Globus pallidus (tissue), 1 donor: ENCODE measurements at regions not wholly inside any gene's neighbourhood (a gene's known extent, or its start where the extent isn't known, plus 50 kb on each side); places are given as distances from the start of the nearest gene placed in this dataset.
"Not testable (repeated sequence)": the region's sequence is repeated elsewhere in the genome, so short reads cannot be mapped to it uniquely, and the experiment has no call there.

Experiments used
- DNase-seq: peaks from one replicate; pipeline ENCODE4 v3.0.0-alpha.2; 2015; ENCODE audit warnings: low spot score

- DNase-seq = no peak
Measured at GRCh38 chr5:93359296-93359959, 221.6 kb downstream of the NR2F1-AS1 start.

- no peak for DNase-seq
Measured at GRCh38 chr5:93358176-93358575, 222.8 kb downstream of the NR2F1-AS1 start.

- no peak for DNase-seq
Measured at GRCh38 chr5:93357686-93358085, 223.3 kb downstream of the NR2F1-AS1 start.

- DNase-seq = no peak
Measured at GRCh38 chr5:93355691-93356090, 225.3 kb downstream of the NR2F1-AS1 start.

- no peak for DNase-seq
Measured at GRCh38 chr5:93352186-93352585, 228.8 kb downstream of the NR2F1-AS1 start.

GRCh38 chr5:93349613-93350012, 231.4 kb downstream of the NR2F1-AS1 start:
- DNase-seq = no peak

GRCh38 chr5:93348231-93348630, 232.8 kb downstream of the NR2F1-AS1 start:
- no peak for DNase-seq

GRCh38 chr5:93346850-93347249, 234.2 kb downstream of the NR2F1-AS1 start:
- not testable (repeated sequence) for DNase-seq

GRCh38 chr5:93346301-93346700, 234.7 kb downstream of the NR2F1-AS1 start:
- DNase-seq = no peak

GRCh38 chr5:93343570-93343969, 237.4 kb downstream of the NR2F1-AS1 start:
- DNase-seq = no peak

GRCh38 chr5:93342563-93343061, 238.4 kb downstream of the NR2F1-AS1 start:
- DNase-seq = no peak

GRCh38 chr5:93340881-93341280, 240.1 kb downstream of the NR2F1-AS1 start:
- DNase-seq = no peak

GRCh38 chr5:93337138-93337537, 243.9 kb downstream of the NR2F1-AS1 start:
- no peak for DNase-seq

GRCh38 chr5:93336330-93337110, 244.5 kb downstream of the NR2F1-AS1 start:
- no peak for DNase-seq

GRCh38 chr5:93331863-93332262, 249.2 kb downstream of the NR2F1-AS1 start:
- no peak for DNase-seq

- DNase-seq = no peak
Measured at GRCh38 chr5:93331241-93331640, 249.8 kb downstream of the NR2F1-AS1 start.

GRCh38 chr5:93330506-93330905, 250.5 kb downstream of the NR2F1-AS1 start:
- DNase-seq = no peak

- DNase-seq = no peak
Measured at GRCh38 chr5:93329756-93330155, 251.3 kb downstream of the NR2F1-AS1 start.

GRCh38 chr5:93328833-93329232, 252.2 kb downstream of the NR2F1-AS1 start:
- DNase-seq = no peak

GRCh38 chr5:93327605-93328004, 253.4 kb downstream of the NR2F1-AS1 start:
- DNase-seq = no peak

GRCh38 chr5:93325946-93326345, 255.1 kb downstream of the NR2F1-AS1 start:
- DNase-seq = no peak

GRCh38 chr5:93322974-93323860, 257.8 kb downstream of the NR2F1-AS1 start:
- DNase-seq = no peak
